HEK293 (cell line): ENCODE measurements at regions not wholly inside any gene's neighbourhood (a gene's known extent, or its start where the extent isn't known, plus 50 kb on each side); places are given as distances from the start of the nearest gene placed in this dataset.
A peak's percentile ranks its signal among the peaks of the same experiment; 100 is the strongest.

Experiments
- CTCF ChIP-seq: fragments of 450-650 bp; formaldehyde crosslinking; IDR thresholded peaks from 2 replicates; pipeline ENCODE4 v1.5.1; 2016; ENCODE audit warnings: missing biosample characterization, missing genetic modification characterization
- KLF1 ChIP-seq: fragments of 450-650 bp; formaldehyde crosslinking; IDR thresholded peaks from 2 replicates; pipeline ENCODE4 v1.5.1; 2016; ENCODE audit warnings: missing biosample characterization, missing genetic modification characterization
- KLF7 ChIP-seq: fragments of 450-650 bp; formaldehyde crosslinking; IDR thresholded peaks from 2 replicates; pipeline ENCODE4 v1.5.1; 2016; ENCODE audit warnings: missing biosample characterization, missing genetic modification characterization, borderline replicate concordance
- REST ChIP-seq: fragments of 450-650 bp; formaldehyde crosslinking; IDR thresholded peaks from 2 replicates; pipeline ENCODE4 v1.5.1; 2016; ENCODE audit warnings: missing biosample characterization, missing genetic modification characterization
- SALL2 ChIP-seq: fragments of 450-650 bp; formaldehyde crosslinking; IDR thresholded peaks from 2 replicates; pipeline ENCODE4 v1.5.0; 2017; ENCODE audit warnings: missing biosample characterization, mild to moderate bottlenecking, missing genetic modification characterization, borderline replicate concordance
- SCRT1 ChIP-seq: fragments of 450-650 bp; formaldehyde crosslinking; IDR thresholded peaks from 2 replicates; pipeline ENCODE4 v1.5.1; 2016; ENCODE audit warnings: missing biosample characterization, missing genetic modification characterization, borderline replicate concordance
- YY1 ChIP-seq: fragments of 450-650 bp; formaldehyde crosslinking; IDR thresholded peaks from 2 replicates; pipeline ENCODE4 v1.5.1; 2018; ENCODE audit warnings: missing biosample characterization, missing genetic modification characterization
- ZNF146 ChIP-seq: fragments of 450-650 bp; formaldehyde crosslinking; IDR thresholded peaks from 2 replicates; pipeline ENCODE4 v1.5.1; 2016; ENCODE audit warnings: missing biosample characterization, missing genetic modification characterization
- ZNF292 ChIP-seq: fragments of 450-650 bp; formaldehyde crosslinking; IDR thresholded peaks from 2 replicates; pipeline ENCODE4 v1.5.1; 2016; ENCODE audit warnings: low read depth, missing biosample characterization, missing genetic modification characterization, borderline replicate concordance
- ZNF37A ChIP-seq: fragments of 450-650 bp; IDR thresholded peaks from 2 replicates; pipeline ENCODE4 v1.5.1; 2018; ENCODE audit warnings: missing biosample characterization, missing genetic modification characterization

GRCh38 chr18:39596891-39597290 lies 2031.3 kb upstream of the CELF4 start:
- no peak for TF ChIP-seq CTCF (tag by site-specific recombination)
- no peak for TF ChIP-seq REST (tag by site-specific recombination)
- no peak for TF ChIP-seq SALL2
- no peak for TF ChIP-seq ZNF292
- TF ChIP-seq ZNF146 (tag by site-specific recombination) = no peak
- no peak for TF ChIP-seq KLF1 (tag by site-specific recombination)
- no peak for TF ChIP-seq YY1 (tag by site-specific recombination)
- TF ChIP-seq SCRT1 (tag by site-specific recombination) = 0 out of 2 replicates have a peak, but pooled peaks have one; percentile 31
- TF ChIP-seq ZNF37A = no peak
- no peak for TF ChIP-seq KLF7 (tag by site-specific recombination)
